C1 segment of cervical spinal cord (tissue), 14 donors: ENCODE measurements at regions not wholly inside any gene's neighbourhood (a gene's known extent, or its start where the extent isn't known, plus 50 kb on each side); places are given as distances from the start of the nearest gene placed in this dataset.

Experiments
- DNase-seq, 14 donors: peaks; one replicate each; lab custom pipeline; 2025; lab: John Stamatoyannopoulos, UW

DNA sequence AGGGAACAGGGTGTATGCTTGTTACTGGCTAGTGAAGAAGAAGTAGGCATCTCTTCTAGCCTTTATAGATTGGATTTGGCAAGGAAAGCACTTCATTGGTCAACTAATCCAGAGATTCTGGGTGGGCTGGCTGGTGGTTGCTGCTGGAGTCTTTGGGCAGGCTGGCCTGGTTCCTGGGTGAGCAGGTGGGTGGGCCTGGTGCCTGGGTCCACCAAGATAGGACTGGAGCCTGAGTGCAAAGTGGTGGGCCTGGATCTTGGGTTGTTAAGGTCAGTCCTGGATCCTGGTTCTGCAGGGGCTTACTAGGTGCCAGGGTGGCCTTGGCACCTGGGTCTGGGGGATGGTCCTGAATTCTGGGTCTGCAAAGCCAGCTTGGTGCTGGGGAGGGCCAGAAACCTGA is 482.4 kb upstream of the GHITM start:
- DNase-seq = no peak

- no peak for DNase-seq
Measured at GRCh38 chr10:83657487-83657886, 481.8 kb upstream of the GHITM start.

GRCh38 chr10:83663918-83664317 is 475.4 kb upstream of the GHITM start:
- no peak for DNase-seq

DNA sequence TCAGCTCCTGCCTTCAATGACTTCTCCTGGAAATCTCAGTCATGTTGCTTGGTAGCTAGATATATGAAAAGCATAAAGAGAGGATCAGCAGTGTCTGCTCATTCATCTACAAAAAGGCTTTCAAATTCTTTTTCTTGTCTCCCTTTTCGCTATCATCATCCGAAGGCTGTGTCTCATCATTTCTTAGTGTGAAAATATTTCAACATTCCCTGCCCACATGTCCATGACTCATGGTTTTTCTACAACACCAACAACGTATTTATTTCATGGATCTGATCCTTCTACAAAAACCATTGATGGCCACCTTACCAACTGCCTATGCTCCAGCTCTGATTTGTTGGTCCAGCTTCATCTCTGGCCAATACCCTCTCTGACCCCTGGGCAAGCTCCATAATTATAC is 472.5 kb upstream of the GHITM start:
- no peak for DNase-seq

DNA sequence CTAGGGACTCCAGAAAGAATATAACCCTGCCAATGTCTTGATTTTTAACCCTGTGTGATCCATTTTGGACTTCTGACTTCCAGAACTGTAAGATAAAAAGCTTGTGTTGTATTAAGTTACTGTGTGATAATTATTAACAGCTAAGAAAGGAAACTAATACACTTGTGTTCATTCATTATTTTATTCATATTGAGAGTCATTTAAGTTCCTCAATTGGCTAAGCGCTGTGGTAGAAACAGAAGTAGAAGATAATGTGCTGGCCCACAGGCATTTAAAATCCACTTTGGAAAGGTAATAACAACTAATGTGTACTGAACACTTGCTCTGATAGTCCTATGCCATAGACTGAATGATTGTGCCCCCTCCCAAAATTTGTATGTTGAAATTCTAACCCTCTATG is 471.7 kb upstream of the GHITM start:
- no peak for DNase-seq

DNA sequence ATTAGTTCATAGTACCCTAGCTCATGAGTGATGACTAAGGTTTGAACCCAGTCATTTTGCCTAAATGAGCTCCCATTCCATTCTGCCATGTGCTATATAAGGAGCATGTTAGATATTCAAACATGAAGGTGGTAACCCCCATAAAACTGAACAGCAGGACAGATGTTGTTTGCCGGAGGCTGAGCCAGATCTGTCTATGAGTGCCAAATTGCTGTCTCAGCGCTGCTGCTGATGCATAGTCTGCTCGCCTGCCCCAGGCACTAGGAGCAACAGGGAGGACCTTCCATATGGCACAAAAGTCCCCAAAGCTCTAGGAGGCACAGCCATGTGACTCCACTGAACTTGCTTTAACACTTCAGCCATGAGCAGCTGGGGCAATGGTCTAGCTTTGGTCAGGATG is 466.0 kb upstream of the GHITM start:
- DNase-seq = no peak

- DNase-seq = no peak
Measured at GRCh38 chr10:83677795-83678194, 461.5 kb upstream of the GHITM start.

DNA sequence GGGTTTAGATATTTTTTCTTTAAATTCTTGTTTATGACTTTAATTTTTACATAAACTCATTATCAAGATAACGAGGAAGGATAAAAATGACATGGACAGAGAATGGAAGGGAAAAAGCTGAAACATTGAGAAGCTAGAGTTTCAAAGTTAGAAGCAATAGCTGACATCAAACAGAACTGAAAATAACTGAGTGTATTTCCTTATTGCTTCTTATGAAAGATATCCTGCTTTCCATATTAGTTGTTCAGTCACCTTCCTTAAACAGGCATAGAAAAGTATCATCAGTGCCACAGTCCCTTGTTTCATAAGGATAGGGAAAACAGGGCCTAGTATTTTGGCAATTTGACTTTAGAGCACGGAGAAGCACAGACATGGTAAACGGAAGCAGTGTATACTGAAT is 460.5 kb upstream of the GHITM start:
- DNase-seq = no peak

DNA sequence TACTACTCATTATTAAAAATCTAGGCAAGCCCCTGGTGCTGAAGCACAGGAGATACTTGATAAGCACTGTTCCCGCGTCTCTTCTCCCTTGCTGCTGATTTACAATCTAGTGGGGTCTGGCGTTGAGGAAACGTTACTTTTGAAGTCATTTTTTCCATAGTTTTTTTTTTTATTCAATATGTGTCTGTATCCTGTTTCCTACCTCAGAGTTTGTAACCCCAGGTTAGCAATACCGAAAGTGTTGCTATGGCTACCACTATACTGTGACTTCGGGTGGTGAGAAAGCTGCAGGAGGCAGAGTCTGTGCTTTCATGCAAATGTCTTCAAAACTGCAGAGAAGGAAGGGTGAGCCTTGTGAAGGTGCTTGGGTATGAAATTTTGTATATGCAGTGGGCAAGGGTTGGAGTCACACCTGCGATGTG is 458.8 kb upstream of the GHITM start:
- DNase-seq = no peak

GRCh38 chr10:83682414-83682813 is 456.9 kb upstream of the GHITM start:
- DNase-seq = no peak

DNA sequence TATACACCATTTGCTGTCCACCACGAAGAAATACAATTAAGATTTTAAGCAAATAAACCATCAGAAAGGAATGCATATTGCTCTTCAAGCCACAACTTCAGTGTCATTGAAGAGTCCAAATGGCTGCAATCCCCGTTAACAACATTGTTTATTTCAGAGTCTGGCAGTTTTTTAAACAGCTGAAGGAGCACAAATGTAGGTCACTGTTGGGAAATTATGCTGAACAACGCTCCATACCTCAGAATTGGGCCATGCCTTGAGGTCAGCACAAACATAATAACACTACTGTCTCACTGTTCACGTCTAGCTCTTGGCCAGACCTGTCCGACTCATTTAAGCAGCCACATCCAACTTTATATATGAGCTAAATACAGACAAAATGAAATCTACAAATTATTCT is 453.9 kb upstream of the GHITM start:
- DNase-seq = no peak

DNA sequence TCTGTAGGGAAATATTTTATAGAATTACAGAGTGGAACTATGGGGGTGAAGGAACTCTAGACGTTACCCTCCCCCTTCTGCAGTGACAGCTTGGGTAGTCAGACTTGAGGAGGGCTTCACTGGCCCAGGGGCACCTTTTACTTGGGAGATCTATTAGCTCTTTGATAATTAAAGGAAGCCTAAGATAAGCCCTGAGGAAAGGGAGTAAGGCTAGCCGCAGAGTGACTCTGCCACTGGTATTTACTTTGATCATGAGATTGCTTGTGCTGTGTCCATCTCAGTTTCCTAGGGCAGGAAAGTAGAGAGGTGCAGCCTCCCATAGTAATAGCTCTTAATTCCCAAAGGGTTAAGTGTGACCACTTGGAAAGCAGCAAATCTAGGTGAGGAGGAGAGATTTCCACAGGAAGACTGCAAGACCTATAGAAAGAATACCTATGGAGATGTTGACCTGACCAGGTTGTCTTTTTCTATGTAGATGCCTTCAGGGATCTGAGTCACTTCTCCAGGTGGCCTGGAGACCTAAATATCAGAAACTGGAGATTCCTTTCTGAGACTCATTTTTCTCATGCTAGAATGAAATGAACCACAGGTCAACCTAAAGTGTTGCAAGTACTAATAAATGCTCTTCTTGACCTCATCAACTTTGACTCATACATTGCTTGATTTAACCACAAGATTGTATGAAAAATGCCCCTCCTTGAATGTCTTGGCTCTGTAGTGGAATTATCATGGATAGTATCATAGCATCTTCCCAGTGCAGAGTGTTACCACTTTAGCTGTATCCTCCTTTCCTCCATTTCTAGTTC is 447.3 kb upstream of the GHITM start:
- DNase-seq = no peak

GRCh38 chr10:83698899-83699298 is 440.4 kb upstream of the GHITM start:
- no peak for DNase-seq

- DNase-seq = no peak
Measured at GRCh38 chr10:83701799-83702198, 437.5 kb upstream of the GHITM start.

- DNase-seq = no peak
Measured at GRCh38 chr10:83702731-83703130, 436.6 kb upstream of the GHITM start.

- no peak for DNase-seq
Measured at GRCh38 chr10:83706120-83706519, 433.2 kb upstream of the GHITM start.

DNA sequence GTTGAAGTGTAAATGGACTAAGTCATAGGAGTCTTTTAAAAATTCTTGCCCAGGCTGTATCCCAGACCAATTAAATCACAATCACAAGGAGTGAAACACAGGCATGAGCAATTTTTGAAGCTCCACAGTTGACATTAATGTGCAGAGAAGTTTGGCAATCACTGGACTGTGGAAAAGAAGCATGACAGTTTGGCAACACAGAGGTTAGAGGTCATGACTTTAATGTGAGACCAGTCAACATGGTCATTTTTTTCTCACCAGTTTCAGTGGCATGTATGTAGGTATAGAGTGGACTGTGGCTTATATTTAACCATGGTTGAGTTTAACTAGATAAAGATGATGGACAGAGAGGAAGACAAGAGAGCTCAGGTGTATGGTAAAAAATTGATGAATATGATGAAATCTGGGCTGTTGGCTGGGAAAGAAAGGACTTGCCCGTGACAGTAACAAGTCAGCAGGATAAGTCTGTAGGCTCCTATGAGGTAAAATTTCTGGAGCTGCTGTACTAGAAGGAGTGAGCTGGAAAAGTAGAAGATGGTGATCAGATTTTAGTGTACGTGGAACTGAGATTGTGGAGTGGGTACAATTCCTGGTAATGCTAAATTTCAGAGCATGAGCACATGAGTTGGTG is 432.2 kb upstream of the GHITM start:
- DNase-seq = no peak

DNA sequence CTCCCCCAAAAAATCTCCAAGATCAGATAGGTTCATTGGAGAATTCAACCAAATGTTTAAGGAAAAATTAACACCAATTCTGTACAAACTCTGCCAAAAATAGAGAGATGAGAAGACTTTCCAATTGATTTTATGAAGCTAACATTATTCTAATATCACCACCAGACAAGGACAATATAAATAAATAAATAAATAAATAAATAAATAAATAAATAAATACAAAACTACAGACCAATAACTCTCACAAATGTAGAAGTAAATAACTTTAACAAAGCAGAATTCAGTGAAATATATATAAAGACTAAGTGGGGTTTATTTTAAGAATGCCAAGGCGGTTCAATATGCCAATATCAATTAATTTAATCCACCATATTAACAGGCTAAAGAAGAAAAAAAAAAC is 425.9 kb upstream of the GHITM start:
- no peak for DNase-seq

- no peak for DNase-seq
Measured at GRCh38 chr10:83723080-83723479, 416.2 kb upstream of the GHITM start.

GRCh38 chr10:83724471-83725241 is 414.7 kb upstream of the GHITM start:
- DNase-seq = no peak

- DNase-seq = no peak
Measured at GRCh38 chr10:83725567-83725966, 413.7 kb upstream of the GHITM start.

- DNase-seq = no peak
Measured at GRCh38 chr10:83734278-83734677, 405.0 kb upstream of the GHITM start.

DNA sequence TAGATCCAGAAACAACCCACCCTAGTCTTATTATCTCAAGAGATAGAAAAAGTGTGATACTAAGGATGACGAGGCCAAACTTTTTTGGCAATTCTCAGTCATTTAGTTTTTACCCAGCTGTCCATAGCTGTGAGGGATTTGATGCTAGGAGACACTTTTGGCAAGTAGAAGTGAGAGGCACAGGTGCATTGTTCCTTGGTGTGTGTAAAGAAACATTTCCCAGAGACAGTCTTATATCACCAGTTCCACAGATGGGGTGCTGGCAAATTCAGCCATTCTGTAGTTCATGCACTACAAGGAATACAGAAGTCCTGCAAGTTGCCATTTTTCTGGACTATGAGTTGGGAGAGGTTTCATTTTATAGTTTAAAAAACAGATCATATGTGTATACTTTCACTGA is 403.3 kb upstream of the GHITM start:
- DNase-seq = no peak
